ENCODE measurements at regions not wholly inside any gene's neighbourhood (a gene's known extent, or its start where the extent isn't known, plus 50 kb on each side); places are given as distances from the start of the nearest gene placed in this dataset.

DNA sequence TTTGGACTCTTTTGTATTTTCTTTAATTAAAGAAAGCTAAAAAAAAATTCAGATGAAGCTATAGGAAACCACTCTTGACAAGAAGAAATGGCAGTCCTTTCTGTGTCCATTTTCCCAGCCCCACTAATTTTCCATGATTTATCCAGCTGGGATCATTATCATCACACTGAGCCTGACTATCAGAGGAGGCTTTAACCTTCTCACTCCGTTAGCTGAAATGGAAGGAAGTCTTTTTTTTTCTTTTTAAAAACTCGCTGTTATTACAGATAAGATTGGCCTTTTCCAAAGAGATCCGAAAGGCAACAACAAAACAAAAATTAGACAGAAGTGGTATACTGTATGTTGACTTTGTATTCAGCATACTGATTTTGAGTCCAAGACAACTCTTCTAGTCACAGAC is 366.2 kb upstream of the ROPN1 start:
- TF ChIP-seq, protein P1, sequence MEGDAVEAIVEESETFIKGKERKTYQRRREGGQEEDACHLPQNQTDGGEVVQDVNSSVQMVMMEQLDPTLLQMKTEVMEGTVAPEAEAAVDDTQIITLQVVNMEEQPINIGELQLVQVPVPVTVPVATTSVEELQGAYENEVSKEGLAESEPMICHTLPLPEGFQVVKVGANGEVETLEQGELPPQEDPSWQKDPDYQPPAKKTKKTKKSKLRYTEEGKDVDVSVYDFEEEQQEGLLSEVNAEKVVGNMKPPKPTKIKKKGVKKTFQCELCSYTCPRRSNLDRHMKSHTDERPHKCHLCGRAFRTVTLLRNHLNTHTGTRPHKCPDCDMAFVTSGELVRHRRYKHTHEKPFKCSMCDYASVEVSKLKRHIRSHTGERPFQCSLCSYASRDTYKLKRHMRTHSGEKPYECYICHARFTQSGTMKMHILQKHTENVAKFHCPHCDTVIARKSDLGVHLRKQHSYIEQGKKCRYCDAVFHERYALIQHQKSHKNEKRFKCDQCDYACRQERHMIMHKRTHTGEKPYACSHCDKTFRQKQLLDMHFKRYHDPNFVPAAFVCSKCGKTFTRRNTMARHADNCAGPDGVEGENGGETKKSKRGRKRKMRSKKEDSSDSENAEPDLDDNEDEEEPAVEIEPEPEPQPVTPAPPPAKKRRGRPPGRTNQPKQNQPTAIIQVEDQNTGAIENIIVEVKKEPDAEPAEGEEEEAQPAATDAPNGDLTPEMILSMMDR (IDR thresholded peaks at IDR 0.05; ENCODE audit: insufficient read depth, low read length), result no peak
- no peak for TF ChIP-seq POLR2AphosphoS5 (IDR thresholded peaks at IDR 0.05; ENCODE audit: low read depth)
- TF ChIP-seq GABPA (IDR thresholded peaks at IDR 0.05; ENCODE audit: low read depth), result no peak
- TF ChIP-seq, protein P2, sequence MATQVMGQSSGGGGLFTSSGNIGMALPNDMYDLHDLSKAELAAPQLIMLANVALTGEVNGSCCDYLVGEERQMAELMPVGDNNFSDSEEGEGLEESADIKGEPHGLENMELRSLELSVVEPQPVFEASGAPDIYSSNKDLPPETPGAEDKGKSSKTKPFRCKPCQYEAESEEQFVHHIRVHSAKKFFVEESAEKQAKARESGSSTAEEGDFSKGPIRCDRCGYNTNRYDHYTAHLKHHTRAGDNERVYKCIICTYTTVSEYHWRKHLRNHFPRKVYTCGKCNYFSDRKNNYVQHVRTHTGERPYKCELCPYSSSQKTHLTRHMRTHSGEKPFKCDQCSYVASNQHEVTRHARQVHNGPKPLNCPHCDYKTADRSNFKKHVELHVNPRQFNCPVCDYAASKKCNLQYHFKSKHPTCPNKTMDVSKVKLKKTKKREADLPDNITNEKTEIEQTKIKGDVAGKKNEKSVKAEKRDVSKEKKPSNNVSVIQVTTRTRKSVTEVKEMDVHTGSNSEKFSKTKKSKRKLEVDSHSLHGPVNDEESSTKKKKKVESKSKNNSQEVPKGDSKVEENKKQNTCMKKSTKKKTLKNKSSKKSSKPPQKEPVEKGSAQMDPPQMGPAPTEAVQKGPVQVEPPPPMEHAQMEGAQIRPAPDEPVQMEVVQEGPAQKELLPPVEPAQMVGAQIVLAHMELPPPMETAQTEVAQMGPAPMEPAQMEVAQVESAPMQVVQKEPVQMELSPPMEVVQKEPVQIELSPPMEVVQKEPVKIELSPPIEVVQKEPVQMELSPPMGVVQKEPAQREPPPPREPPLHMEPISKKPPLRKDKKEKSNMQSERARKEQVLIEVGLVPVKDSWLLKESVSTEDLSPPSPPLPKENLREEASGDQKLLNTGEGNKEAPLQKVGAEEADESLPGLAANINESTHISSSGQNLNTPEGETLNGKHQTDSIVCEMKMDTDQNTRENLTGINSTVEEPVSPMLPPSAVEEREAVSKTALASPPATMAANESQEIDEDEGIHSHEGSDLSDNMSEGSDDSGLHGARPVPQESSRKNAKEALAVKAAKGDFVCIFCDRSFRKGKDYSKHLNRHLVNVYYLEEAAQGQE (IDR thresholded peaks at IDR 0.05; ENCODE audit: insufficient replicate concordance, low read depth), result no peak
- TF ChIP-seq SPI1 (IDR thresholded peaks at IDR 0.05; ENCODE audit: borderline replicate concordance, low read depth), result no peak
